Neural progenitor cell (in vitro differentiated cells): ENCODE measurements at regions not wholly inside any gene's neighbourhood (a gene's known extent, or its start where the extent isn't known, plus 50 kb on each side); places are given as distances from the start of the nearest gene placed in this dataset.

Source experiments
- DNase-seq: peaks from one replicate; pipeline ENCODE4 v3.0.0-alpha.2; 2016; ENCODE audit warnings: low spot score
- H2AFZ ChIP-seq: fragments of 200-600 bp; sonication (generic); replicated peaks from 2 replicates; pipeline ENCODE4 v1.6.1; 2016; ENCODE audit warnings: antibody characterized with exemption
- H3F3A ChIP-seq: fragments of 200-600 bp; sonication (generic); 2 replicates; pipeline ENCODE4 v1.6.1; 2016; ENCODE audit warnings: antibody characterized with exemption, low read depth
- H3K27ac ChIP-seq: fragments of 200-600 bp; sonication (generic); 2 replicates; pipeline ENCODE4 v1.5.1; 2016; ENCODE audit warnings: mild to moderate bottlenecking
- H3K27me3 ChIP-seq: fragments of 200-600 bp; sonication (generic); 2 replicates; pipeline ENCODE4 v1.6.1; 2016; ENCODE audit warnings: mild to moderate bottlenecking, moderate library complexity
- H3K36me3 ChIP-seq: fragments of 200-600 bp; sonication (generic); 2 replicates; pipeline ENCODE4 v1.5.1; 2016
- H3K4me1 ChIP-seq: fragments of 200-600 bp; sonication (generic); 2 replicates; pipeline ENCODE4 v1.6.1; 2016; ENCODE audit warnings: mixed run types
- H3K4me2 ChIP-seq: fragments of 200-600 bp; sonication (generic); 2 replicates; pipeline ENCODE4 v1.6.1; 2016
- H3K4me3 ChIP-seq: fragments of 200-600 bp; sonication (generic); 2 replicates; pipeline ENCODE4 v1.5.1; 2016
- H3K79me2 ChIP-seq: fragments of 200-600 bp; sonication (generic); 2 replicates; pipeline ENCODE4 v1.6.1; 2016; ENCODE audit warnings: low read depth
- H3K9ac ChIP-seq: fragments of 200-600 bp; sonication (generic); 2 replicates; pipeline ENCODE4 v1.6.1; 2016
- H3K9me3 ChIP-seq: fragments of 200-600 bp; sonication (generic); 2 replicates; pipeline ENCODE4 v1.5.1; 2016; ENCODE audit warnings: low read depth
- H4K20me1 ChIP-seq: fragments of 200-600 bp; sonication (generic); 2 replicates; pipeline ENCODE4 v1.6.1; 2016; ENCODE audit warnings: low read depth
- H3K27ac Mint-ChIP-seq: 3 replicates; pipeline ENCODE4 v1.8.0; 2021; ENCODE audit warnings: mixed read lengths
- H3K27me3 Mint-ChIP-seq: 2 replicates; pipeline ENCODE4 v1.8.0; 2022; ENCODE audit warnings: low read depth, mild to moderate bottlenecking, inconsistent platforms, moderate library complexity, mixed read lengths; ENCODE audit not compliant: insufficient read depth
- H3K36me3 Mint-ChIP-seq: 3 replicates; pipeline ENCODE4 v1.8.0; 2021; ENCODE audit warnings: mixed read lengths
- H3K4me1 Mint-ChIP-seq: 3 replicates; pipeline ENCODE4 v1.8.0; 2021; ENCODE audit warnings: mixed read lengths
- H3K4me3 Mint-ChIP-seq: 3 replicates; pipeline ENCODE4 v1.8.0; 2021; ENCODE audit warnings: mild to moderate bottlenecking, moderate library complexity, mixed read lengths
- H3K9me3 Mint-ChIP-seq: 3 replicates; pipeline ENCODE4 v1.8.0; 2020; ENCODE audit warnings: mixed read lengths
- CTCF ChIP-seq: fragments of 200-600 bp; sonication (generic); IDR thresholded peaks from 2 replicates; pipeline ENCODE4 v1.5.1; 2017; ENCODE audit warnings: antibody characterized with exemption, mild to moderate bottlenecking
- EZH2 ChIP-seq: fragments of 200-600 bp; sonication (generic); IDR thresholded peaks from 2 replicates; pipeline ENCODE4 v1.6.1; 2017; ENCODE audit warnings: antibody characterized with exemption, mild to moderate bottlenecking, moderate library complexity
- EZH2phosphoT487 ChIP-seq: fragments of 200-600 bp; sonication (generic); IDR thresholded peaks from 2 replicates; pipeline ENCODE4 v1.6.1; 2017; ENCODE audit warnings: antibody characterized with exemption

DNA sequence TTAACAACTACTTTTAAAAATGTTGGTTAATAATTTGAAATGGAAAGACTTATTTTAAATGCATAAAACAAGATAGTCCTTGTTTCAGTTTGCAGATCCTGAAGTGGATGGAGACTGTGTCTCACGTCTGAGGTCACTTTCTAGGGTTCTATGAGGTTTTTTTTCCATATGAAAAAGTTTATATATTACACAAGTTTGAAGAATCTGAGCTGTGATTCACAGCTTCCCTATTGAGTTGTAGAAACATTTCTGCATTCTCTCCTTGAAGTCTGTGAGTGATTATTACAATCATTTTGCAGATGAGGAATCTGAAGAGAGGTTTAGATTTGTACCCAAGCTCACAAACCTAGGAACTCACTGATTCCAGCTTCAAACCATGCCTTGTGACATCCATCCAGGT lies 442.5 kb upstream of the KLF4 start:
- no peak overlapping the region for H2AFZ ChIP-seq
- no peaks in the 10 kb centered on the region for H4K20me1 ChIP-seq
- H3K4me1 Mint-ChIP-seq = no peaks in the 10 kb centered on the region
- no peak overlapping the region for H3K4me3 ChIP-seq
- H3K36me3 Mint-ChIP-seq = no peaks in the 10 kb centered on the region
- no peaks in the 10 kb centered on the region for H3K36me3 ChIP-seq
- H3K9ac ChIP-seq = no peak overlapping the region
- H3K9me3 Mint-ChIP-seq = peaks cover 4% of the 10 kb centered on the region
- H3K9me3 ChIP-seq = no peaks in the 10 kb centered on the region
- H3K27ac Mint-ChIP-seq = no peak overlapping the region
- H3K27ac ChIP-seq = no peak overlapping the region
- no peak overlapping the region for H3K4me3 Mint-ChIP-seq
- no peaks in the 10 kb centered on the region for H3K27me3 ChIP-seq
- no peaks in the 10 kb centered on the region for H3K27me3 Mint-ChIP-seq
- H3K4me2 ChIP-seq = no peak overlapping the region
- TF ChIP-seq CTCF = no peak
- no peak for TF ChIP-seq EZH2
- no peak for TF ChIP-seq EZH2phosphoT487
- H3F3A ChIP-seq = no peaks in the 10 kb centered on the region
- no peaks in the 10 kb centered on the region for H3K79me2 ChIP-seq
- DNase-seq = no peak
- H3K4me1 ChIP-seq = peaks cover 7% of the 10 kb centered on the region

DNA sequence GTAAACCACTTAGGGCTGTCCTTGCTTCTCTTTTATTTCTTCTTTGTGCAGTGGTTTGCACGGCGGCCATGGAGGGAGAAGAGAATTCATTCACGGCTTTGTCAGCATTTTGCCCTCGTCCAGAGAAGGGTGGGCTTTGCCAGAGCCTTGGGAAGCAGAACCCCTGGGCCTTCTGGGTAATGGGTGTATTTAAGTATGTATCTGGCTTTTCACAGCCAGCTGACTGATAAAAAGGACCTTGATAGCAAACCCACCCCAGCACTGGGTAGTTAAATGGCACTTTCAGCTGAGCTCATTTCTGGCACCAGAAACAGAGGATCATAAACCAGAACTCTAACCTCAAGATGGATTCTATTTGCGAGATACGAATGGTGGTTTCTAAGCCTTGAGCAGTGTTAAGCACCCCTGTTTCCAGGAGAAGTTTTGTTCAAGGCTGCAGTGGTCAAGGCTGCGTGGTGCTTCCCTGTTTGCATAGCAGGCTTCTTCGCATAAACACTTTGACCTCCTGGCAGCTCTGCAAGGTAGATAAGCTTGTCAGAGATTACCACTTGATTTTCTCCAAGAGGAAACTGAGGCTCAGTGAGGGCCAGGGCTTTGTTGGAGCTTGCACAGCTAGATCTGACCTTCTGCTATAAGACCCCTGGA lies 441.6 kb upstream of the KLF4 start:
- no peak for DNase-seq
- no peaks in the 10 kb centered on the region for H3K27me3 ChIP-seq
- Mint-ChIP-seq H3K27me3 (no peaks in the 10 kb centered on the region), H3K4me1 (no peaks in the 10 kb centered on the region), H3K4me3 (no peak overlapping the region), H3K27ac (no peak overlapping the region), H3K9me3 (peaks cover under 1% of the 10 kb centered on the region), H3K36me3 (no peaks in the 10 kb centered on the region)
- no peaks in the 10 kb centered on the region for H3K9me3 ChIP-seq
- no peak overlapping the region for H3K4me2 ChIP-seq
- H3K4me3 ChIP-seq = no peak overlapping the region
- no peak overlapping the region for H3K9ac ChIP-seq
- peaks cover 7% of the 10 kb centered on the region for H3K4me1 ChIP-seq
- no peaks in the 10 kb centered on the region for H3F3A ChIP-seq
- no peak for TF ChIP-seq EZH2phosphoT487
- TF ChIP-seq CTCF = no peak
- TF ChIP-seq EZH2 = no peak
- H3K27ac ChIP-seq = no peak overlapping the region
- H3K36me3 ChIP-seq = no peaks in the 10 kb centered on the region
- no peaks in the 10 kb centered on the region for H4K20me1 ChIP-seq
- no peaks in the 10 kb centered on the region for H3K79me2 ChIP-seq
- H2AFZ ChIP-seq = no peak overlapping the region

- Histone ChIP-seq H3F3A (no peaks in the 10 kb centered on the region), H3K9me3 (no peaks in the 10 kb centered on the region), H3K36me3 (no peaks in the 10 kb centered on the region), H3K27ac (no peak overlapping the region), H4K20me1 (no peaks in the 10 kb centered on the region), H3K27me3 (no peaks in the 10 kb centered on the region), H2AFZ (no peak overlapping the region), H3K4me3 (no peak overlapping the region), H3K4me2 (no peak overlapping the region), H3K4me1 (peaks cover 7% of the 10 kb centered on the region), H3K9ac (no peak overlapping the region), H3K79me2 (no peaks in the 10 kb centered on the region)
- TF ChIP-seq EZH2phosphoT487 (no peak), CTCF (no peak), EZH2 (no peak)
- no peaks in the 10 kb centered on the region for H3K36me3 Mint-ChIP-seq
- H3K27me3 Mint-ChIP-seq = no peaks in the 10 kb centered on the region
- DNase-seq = no peak
- no peak overlapping the region for H3K27ac Mint-ChIP-seq
- no peaks in the 10 kb centered on the region for H3K4me1 Mint-ChIP-seq
- H3K4me3 Mint-ChIP-seq = no peak overlapping the region
- no peaks in the 10 kb centered on the region for H3K9me3 Mint-ChIP-seq
Measured at GRCh38 chr9:107929443-107929842, 439.9 kb upstream of the KLF4 start.
